Prostate gland (tissue), 2 donors: ENCODE measurements at regions not wholly inside any gene's neighbourhood (a gene's known extent, or its start where the extent isn't known, plus 50 kb on each side); places are given as distances from the start of the nearest gene placed in this dataset.

Source experiments
- POLR2AphosphoS5 ChIP-seq: sonication (generic); formaldehyde crosslinking; IDR thresholded peaks from one replicate; pipeline ENCODE4 v1.6.1; 2017; ENCODE audit warnings: antibody characterized with exemption
- TF ChIP-seq, protein P1 (sequence below), 4 experiments: fragments of 200-600 bp in 2 of 4; fragments of 450-650 bp in 2 of 4; sonication (generic) in 2 of 4; IDR thresholded peaks; 1 replicate in 3 of 4; 2 replicates in 1 of 4; pipeline ENCODE4 v1.5.1; 2016 to 2019; ENCODE audit warnings: antibody characterized with exemption in 4 of 4, mild to moderate bottlenecking in 2 of 4, moderate library complexity in 2 of 4

GRCh38 chr12:17592472-17592871 lies 497.5 kb downstream of the RERGL start:
- TF ChIP-seq, protein P1, sequence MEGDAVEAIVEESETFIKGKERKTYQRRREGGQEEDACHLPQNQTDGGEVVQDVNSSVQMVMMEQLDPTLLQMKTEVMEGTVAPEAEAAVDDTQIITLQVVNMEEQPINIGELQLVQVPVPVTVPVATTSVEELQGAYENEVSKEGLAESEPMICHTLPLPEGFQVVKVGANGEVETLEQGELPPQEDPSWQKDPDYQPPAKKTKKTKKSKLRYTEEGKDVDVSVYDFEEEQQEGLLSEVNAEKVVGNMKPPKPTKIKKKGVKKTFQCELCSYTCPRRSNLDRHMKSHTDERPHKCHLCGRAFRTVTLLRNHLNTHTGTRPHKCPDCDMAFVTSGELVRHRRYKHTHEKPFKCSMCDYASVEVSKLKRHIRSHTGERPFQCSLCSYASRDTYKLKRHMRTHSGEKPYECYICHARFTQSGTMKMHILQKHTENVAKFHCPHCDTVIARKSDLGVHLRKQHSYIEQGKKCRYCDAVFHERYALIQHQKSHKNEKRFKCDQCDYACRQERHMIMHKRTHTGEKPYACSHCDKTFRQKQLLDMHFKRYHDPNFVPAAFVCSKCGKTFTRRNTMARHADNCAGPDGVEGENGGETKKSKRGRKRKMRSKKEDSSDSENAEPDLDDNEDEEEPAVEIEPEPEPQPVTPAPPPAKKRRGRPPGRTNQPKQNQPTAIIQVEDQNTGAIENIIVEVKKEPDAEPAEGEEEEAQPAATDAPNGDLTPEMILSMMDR (IDR thresholded peaks at IDR 0.05): no peak
- no peak for TF ChIP-seq POLR2AphosphoS5
